NCI-H69 (cell line): ENCODE measurements at regions not wholly inside any gene's neighbourhood (a gene's known extent, or its start where the extent isn't known, plus 50 kb on each side); places are given as distances from the start of the nearest gene placed in this dataset.
"Not testable (repeated sequence)": the region's sequence is repeated elsewhere in the genome, so short reads cannot be mapped to it uniquely, and the experiment has no call there.

Experiments
- DNase-seq: peaks from one replicate; lab custom pipeline; 2025; lab: John Stamatoyannopoulos, UW

DNA sequence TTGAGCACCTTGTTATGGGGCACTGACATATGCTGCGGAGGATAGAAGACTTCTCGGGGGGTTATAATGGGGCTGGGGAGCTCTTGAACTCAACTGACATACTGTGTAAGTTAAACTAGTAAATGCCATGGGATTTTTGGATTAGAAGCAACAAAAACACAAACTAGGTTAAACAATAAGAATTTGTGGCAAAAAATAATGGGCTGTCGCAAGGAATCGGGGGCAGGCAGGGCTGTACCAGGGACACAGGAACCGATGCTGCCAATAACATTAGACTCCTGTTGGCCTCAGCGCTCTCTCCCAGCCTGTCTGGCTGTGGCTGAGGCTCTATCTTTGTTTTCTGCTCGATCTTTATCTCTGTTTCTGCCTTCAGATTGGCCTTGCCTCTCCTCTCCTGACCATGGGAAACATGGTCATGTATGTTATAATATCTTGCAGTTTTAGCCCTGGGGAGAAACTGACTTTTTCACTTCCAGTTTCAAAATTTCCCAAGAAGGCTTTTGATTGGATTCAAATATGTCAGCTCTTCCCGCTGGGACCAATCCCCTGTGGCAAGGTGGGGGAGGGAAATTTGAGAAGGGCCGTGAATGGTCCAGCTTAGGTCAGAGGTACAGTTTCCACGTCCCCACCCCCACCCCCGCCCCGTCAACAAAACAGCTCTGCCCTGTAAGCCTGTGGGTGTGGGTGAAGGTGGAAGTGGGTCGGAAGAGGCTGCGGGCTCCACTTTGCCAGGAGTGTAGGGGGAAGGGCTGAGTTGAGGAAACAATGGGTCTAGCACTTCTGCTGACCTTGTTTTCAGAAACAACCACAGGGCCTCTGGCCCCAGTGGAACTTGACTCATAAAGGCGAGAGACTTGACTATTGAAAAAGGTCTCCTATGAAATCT lies 161.1 kb upstream of the TBL1XR1 start:
- peak; percentile 95 for DNase-seq

DNA sequence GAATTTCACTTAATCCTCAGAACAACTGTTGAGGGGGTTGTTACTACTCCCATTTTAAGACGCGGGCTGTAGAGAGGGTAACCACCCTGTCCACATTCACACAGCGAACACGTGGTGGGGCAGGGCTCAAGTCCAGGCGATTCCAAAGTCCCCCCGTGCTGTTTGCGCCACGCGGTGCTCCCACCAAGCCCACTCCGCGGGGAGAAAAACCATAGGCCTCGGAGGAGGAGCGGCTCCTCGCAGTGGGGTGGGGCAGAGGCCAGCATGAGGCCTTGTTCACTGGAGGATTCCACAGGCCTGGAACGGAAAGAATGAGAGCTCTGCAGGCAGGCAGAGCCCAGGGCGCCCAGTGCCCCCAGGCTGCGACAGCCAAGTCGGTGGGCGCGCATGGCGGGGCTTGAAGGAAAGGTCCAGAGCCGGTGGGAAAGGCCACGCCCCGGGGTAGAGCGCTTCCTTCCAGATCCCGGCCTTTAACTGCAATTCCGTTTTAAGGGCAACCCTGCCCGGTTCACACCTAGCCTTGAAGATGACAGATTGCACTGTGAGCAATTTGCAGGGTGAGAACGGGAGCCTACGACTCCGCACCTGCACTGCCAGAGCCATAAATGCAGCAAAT lies 161.8 kb upstream of the TBL1XR1 start:
- peak; percentile 95 for DNase-seq

DNA sequence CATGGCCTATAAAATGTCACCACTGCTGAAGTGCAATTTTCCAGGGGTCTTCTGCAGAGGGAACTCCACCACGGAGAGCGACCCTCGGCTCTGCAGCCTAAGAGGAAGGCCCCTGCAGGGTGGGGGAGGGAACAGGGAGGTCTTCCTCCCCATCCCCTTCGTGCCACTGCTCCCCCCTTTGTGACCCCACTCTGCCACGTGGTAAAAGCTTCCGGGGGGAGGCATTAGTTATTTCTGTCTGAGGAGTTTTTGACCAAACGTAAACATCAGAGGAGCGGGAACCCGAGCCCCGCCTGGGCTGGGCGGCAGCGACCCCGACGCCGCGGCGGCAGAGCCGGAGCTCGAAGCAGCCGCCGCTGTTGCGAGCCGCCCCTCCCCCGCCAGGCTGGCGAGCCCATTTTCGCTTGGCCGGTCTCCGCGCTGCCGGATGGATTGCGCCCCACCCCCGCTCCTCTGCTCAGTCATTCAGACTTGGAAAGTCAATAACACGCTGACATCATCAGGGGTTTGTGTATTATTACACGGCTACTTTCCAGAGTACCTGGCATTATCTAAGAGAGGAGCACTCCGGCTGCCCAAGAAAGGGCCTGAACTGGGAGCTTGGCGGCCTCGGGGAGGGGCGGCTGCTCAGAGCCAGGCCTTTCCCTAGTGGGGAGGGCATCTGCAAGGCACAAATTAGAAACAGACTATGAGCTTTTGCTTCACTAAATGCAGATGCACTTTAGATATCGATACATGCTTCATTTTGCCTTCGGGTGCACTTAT lies 162.5 kb upstream of the TBL1XR1 start:
- DNase-seq: peak; percentile 100

DNA sequence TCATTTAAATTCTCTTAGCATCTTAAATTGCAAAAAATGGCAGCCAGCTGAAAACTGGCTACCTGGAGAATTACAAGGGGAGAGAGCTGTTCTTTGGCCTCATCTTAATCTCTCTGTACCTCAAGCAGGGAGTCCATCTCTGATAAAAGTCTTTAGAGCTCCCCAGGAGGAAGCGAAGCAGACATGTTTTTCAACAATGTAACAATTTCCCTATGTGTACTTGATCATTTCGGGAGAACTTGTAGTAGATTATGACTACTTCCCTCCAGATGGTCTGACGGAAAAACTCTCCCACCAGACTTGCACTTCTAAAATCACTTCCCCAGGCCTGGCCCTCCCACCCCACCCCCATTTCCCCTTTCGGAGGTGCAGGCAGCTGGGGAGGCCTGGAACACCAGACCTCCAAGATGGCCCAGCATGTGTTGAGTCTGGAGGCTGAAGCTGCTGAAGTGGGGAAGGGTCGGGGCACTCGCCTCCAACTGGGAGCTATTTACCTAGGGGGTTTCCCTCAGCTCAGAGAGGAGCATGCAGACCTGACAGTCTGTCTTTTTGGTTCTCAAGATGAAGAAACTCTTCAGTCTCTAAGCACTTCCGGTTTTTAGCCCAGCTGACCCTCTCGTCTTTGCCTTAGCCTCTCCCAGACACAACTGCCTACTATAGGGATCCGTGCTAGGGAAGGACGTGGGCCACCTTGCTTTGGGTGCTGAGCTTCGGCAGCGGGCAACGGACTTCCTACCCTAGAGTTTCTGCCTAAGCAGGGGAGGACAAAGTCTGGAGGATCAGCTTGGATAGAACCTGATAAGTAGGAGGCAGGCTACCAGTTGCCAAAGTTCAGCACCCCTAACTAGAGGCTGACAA lies 164.0 kb upstream of the TBL1XR1 start:
- no peak for DNase-seq

DNA sequence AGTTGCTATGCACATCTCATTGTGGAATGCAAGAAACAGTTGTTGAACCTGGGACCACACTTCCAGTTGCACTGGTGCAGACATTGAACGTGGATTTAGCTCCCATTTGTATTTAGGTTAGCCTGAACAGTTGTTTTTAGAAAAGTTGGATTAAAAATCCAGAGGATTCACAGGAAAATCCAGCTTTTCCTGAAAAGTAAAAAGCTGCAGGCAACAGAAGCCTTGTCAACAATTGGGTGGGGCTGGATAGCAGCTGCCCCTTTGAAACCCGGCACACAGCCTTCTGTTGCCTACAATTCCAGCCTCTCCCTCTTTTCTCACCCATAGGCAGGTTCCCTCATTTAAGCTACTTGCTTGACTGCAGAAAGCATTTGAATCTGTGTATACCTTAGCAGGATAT lies 165.3 kb upstream of the TBL1XR1 start:
- peak; percentile 80 for DNase-seq

DNA sequence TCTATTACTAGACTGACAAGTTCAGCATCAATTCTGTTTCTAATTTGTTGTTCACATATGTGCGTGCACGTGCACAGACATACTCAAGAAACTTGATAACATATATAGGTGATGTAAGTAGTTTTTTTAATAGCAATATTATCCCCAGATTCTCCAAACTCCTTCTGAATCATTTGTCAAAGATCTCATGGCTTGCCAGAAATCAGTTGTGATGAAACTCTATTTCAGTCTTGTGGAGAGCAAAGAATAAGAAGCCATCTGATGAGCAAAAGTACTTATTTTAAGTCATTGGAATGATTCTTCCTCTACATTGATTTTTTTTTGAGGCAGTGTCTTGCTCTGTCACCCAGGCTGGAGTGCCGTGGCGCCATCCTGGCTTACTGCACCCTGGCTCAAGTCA lies 167.0 kb upstream of the TBL1XR1 start:
- DNase-seq: no peak

DNA sequence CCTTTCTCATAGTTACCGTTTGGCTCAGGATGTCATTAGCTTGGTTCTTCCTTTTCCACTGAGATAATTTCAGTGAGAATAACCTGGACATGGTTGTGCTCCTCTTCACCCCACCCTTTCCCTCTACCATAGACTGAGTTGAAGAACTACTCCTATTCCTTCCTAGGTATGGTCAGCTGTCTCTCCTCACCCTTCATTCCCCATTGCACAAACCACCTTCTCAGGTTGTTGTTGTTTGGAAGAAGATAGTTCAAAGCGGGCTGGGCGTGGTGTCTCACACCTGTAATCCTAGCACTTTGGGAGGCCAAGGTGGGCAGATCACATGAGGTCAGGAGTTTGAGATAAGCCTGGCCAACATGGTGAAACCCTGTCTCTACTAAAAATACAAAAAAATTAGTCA lies 168.0 kb upstream of the TBL1XR1 start:
- DNase-seq: not testable (repeated sequence)

DNA sequence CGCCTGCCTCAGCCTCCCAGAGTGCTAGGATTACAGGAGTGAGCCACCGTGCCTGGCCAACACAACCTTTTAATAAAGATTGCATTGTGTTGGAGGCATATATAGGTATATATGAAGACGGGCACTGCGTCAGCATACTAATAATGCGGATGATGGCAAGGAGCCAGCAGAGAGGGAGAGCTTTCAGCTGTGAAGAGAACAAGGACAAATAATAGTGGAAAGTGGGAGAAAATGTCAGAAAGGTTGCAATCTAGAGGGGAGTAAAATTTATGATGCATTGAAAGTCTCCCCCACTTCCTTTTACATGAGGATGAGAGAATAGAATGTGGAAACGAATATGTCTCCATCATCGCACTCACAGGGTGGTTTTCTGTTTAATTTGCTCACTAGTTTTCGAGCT lies 170.5 kb upstream of the TBL1XR1 start:
- peak; percentile 28 for DNase-seq

DNA sequence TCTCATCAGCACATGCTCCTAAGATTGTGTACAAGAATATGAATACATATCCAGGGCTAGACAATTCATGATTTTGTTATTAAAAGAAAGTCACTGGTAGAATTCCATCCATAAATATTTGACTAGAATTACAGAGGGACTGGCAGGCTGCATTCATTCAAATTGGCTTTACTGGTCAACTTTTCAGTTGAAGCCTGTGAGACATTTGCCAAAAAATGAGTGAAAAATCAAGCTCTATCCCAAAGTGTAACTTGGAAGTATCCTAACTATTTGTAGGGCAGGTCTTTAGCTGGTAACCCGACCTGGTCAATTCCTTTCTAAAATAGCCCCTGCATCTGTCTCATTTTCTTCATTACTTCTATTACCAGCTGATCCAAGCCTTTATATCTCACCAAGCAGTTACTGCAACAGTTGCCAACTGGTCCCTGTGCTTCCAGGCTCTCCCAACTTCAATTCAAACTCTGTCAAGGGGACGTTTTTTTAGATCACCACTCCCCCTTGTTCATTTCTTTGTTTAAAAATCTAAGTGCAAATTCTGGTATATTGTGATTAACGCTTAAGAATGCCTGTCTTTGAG lies 173.1 kb upstream of the TBL1XR1 start:
- no peak for DNase-seq

DNA sequence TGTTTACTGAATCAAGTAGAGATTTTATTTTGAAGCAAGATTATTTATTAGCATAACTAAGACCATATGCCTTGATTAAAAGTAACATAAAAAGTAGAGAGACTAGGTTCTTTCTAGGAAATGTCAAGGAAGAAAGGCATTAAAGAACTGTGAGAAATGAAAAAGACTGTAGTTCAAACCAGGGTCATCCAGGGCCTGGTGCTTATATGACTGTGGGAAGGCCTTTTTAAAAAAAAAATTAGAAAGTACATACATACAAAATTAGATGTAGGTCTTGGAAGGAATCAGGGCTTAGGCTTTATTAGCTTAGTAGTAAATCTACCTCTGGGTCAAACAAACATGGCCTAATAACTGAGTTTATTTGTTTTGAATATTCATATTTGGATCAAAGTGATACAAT lies 173.9 kb upstream of the TBL1XR1 start:
- DNase-seq: no peak

DNA sequence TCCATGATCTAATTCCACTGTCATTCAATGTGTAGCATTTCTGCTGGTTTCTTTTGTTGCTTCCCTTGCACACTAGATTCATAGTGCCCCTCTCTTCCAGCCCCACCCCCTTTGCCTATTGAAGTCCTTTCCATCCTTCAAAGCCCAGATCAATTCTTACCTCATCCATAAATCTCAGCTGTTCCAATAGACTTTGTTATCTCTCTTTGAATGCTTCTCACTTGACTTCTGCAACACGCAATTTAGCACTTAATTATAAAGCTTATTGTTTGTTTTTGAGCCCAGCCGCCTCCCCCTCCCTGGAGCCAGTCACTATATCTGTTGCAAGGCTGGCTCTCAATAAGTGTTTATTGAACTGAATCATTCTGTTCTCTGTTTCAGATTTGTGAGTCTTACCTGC lies 174.6 kb upstream of the TBL1XR1 start:
- DNase-seq: peak; percentile 96

DNA sequence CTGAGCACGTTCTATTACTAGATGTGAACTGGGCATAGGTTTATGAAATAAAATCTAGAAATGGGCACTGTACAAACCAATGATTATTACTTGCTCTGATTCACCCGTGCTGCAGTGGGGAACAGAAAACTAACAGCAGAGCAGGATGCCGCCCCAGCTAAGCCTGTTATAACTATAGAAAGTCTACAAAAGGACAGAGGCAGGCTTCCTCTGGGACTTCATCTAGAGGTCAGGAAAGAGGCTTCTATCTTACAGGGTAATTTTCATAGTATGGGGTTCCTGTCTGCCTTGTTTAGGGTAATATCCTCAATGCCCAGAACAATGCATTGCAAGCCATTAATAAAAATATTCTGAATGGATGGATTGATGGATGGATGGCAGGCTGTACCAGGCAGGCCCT lies 177.0 kb upstream of the TBL1XR1 start:
- DNase-seq: no peak

DNA sequence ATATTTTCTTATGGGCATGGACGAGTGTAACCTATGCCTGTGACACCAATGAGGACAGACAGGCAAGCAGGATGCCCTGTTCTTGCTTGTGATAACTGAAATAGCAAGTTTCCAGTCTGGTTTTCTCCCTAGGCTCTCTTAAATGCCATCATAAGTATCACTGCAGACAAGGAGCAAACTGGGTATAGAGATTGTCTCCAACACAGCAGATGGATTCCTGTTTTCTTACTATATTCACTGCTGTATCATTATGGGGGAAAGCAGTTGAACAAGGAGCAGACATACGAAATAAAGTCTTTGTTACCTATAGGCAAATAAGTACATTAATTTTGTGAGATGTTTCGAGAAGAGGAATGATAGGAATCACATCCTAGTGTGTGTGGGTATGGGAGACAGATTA lies 178.0 kb upstream of the TBL1XR1 start:
- DNase-seq: no peak

DNA sequence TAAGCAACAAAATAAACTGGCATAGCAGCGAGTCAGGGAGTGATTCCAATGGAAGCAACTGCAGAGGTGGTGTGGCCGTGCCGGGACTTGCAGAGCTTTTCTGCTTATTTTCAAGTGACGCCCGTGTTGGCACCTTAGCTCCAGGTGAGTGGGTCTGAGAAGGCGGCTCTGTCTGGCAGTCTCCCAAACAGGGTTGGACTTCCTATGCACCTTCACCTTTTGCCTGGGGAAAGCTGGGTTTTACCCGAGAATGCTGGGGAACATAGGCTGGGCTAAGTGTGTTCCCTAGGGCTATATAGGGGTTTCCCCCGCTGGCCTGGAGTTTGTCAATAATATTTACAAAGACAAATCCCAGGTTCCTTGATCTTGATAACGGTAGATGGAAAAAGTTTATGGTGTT lies 179.9 kb upstream of the TBL1XR1 start:
- peak; percentile 55 for DNase-seq

DNA sequence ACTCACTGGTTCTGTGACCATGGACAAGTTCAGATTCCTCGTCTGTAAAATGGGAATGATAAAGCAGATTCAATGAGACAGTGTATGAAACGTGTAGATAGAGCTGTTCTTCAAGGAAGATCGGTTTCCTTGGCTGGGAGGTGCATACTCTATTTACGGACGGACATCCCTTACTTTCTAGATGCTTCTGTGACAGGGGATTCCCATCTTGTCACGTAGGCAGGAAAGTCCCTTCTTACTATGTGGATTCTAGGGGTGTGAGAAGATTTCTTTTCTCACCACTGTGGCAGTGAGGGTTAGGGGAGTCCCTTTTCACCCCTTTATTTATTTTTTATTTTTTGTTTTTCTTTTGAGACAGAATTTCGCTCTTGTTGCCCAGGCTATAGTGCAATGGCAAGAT lies 180.9 kb upstream of the TBL1XR1 start:
- DNase-seq: no peak

DNA sequence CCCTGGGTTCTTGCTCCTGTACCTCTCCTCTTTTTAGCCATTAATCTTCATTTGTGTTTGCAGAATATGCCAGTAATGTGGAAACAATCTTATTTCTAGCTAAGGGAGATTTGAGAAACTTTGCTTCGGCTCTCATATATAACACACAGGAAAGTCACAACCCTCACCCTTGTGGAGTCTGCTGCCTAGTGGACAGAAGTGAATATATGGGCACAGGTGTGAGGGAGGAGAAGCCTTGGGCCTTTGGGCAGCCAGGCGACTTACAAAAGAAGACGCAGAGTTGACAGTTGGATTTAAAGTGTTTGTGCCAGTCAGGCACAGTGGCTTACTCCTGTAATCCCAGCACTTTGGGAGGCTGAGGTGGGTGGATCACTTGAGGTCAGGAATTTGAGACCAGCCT lies 181.8 kb upstream of the TBL1XR1 start:
- no peak for DNase-seq

DNA sequence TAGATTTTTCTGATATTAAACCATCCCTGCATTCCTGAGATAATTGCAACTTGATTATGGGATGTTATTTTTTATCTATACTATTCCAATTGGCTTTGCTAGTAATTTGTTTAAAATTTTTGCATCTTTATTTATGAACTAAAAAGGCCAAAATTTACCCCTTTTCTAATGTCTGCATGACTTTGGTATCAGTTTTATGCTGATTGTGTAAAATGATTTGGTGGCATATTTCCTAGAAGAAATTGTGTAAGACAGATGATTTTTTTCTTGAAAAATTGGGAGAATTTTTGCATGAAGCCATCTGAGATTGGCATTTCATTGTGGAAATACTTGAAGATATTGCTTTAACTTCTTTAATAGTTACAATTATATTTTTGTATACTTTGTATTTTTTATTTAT lies 183.8 kb upstream of the TBL1XR1 start:
- DNase-seq: no peak

DNA sequence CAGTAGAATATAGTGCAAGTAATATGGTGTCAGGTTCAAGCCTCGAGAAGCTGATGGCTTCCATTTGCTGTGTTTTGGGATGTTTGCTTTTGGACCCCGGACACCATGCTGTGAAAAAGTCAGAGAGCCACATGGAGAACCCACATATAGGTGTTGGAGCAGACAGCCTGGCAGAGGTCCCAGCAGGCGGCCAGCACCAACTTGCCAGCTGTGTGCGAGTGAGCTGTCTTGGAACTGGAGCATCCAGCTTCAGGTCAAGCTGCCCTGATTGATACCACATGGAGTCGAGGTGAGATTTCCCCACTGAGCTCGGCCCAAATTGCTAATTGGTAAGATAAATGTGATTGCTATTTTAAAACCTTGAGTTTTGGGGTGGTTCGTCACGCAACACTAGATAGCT lies 185.7 kb upstream of the TBL1XR1 start:
- DNase-seq: no peak

DNA sequence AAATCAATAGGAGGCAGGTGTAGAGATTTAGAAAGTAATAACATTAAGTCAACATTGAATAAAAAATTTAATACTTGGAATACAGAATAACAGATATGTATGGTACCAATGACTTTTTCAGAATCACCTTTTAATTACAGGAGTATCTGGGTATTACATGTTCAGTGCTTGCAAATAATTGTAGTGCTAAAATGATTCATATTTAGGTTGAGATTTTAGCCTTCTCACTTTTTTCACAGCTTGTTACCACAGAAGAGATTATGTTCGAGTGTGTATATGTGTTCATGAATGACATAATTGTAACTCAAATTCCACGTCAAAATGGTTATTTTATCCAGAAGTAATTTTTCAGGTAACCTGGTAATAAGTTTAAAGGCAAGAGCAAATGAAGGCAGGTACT lies 187.9 kb upstream of the TBL1XR1 start:
- no peak for DNase-seq

DNA sequence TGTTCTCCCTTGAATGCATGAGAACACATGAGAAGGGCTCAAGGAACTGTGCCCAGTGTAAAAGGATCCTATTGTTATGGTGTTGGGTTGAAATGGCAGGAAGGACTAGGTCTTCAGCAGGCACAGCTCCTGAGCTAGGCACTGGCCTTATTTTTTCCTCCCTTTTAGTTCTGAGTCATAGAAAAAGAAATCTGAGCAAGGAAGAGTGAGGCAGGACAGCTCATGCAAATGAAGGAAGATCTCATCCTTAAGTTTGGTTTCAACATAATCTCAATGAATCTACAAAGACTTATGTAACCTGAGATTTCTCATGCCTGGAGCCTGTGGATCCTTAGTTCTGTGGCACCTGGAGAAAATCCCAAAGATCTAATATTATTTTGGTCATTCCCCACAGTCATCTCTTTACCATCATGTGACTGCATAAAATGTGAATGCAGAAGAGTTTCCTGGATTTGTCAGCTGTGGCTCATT lies 188.6 kb upstream of the TBL1XR1 start:
- no peak for DNase-seq

DNA sequence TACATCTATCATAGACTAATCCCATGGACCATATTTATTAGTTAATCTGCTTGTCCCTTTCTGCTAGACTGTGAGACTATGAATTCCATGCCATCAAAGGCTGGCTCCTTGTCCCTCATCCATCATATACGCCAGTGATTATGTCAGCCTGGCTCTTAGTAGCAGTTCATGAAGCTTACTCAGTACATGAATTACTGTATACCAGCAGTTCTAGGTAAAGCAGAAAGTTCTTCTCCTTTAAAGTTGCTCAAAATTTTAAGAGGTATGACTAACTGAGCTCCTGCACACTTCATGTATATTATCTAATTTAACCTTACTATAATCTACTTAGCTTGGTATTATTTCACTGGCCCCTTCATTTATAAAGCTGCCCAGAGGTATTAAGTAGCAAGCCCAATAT lies 190.9 kb upstream of the TBL1XR1 start:
- DNase-seq: no peak
